ENCODE measurements at regions not wholly inside any gene's neighbourhood (a gene's known extent, or its start where the extent isn't known, plus 50 kb on each side); places are given as distances from the start of the nearest gene placed in this dataset.

- TF ChIP-seq, protein P1, sequence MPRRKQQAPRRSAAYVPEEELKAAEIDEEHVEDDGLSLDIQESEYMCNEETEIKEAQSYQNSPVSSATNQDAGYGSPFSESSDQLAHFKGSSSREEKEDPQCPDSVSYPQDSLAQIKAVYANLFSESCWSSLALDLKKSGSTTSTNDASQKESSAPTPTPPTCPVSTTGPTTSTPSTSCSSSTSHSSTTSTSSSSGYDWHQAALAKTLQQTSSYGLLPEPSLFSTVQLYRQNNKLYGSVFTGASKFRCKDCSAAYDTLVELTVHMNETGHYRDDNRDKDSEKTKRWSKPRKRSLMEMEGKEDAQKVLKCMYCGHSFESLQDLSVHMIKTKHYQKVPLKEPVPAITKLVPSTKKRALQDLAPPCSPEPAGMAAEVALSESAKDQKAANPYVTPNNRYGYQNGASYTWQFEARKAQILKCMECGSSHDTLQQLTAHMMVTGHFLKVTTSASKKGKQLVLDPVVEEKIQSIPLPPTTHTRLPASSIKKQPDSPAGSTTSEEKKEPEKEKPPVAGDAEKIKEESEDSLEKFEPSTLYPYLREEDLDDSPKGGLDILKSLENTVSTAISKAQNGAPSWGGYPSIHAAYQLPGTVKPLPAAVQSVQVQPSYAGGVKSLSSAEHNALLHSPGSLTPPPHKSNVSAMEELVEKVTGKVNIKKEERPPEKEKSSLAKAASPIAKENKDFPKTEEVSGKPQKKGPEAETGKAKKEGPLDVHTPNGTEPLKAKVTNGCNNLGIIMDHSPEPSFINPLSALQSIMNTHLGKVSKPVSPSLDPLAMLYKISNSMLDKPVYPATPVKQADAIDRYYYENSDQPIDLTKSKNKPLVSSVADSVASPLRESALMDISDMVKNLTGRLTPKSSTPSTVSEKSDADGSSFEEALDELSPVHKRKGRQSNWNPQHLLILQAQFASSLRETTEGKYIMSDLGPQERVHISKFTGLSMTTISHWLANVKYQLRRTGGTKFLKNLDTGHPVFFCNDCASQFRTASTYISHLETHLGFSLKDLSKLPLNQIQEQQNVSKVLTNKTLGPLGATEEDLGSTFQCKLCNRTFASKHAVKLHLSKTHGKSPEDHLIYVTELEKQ (CRISPR knock-in tag; IDR thresholded peaks at IDR 0.05): no peak
- TF ChIP-seq HDAC6 (IDR thresholded peaks at IDR 0.05; ENCODE audit: low read depth, low read length): no peak
- 0 out of 2 replicates have a peak, but pooled peaks have one; percentile 9 for TF ChIP-seq JUND (IDR thresholded peaks at IDR 0.05; ENCODE audit: borderline replicate concordance, low read depth, low read length)
- peak; percentile 18; the same call in 1 of the 3 replicates for TF ChIP-seq JUND (tag; IDR thresholded peaks at IDR 0.05; ENCODE audit: borderline replicate concordance, low read depth, low read length)
- no peak for TF ChIP-seq POLR2B (IDR thresholded peaks at IDR 0.05; ENCODE audit: low read depth, partially characterized antibody)
- TF ChIP-seq BHLHE40 (IDR thresholded peaks at IDR 0.05; ENCODE audit: low read length): peak; percentile 33; the same call in 1 of the 2 replicates
- TF ChIP-seq ARID1B (IDR thresholded peaks at IDR 0.05): no peak
- no peak for TF ChIP-seq ZBTB1 (CRISPR knock-in tag; IDR thresholded peaks at IDR 0.05; ENCODE audit: borderline replicate concordance, low read depth)
- no peak for TF ChIP-seq SRSF9 (IDR thresholded peaks at IDR 0.05; ENCODE audit: borderline replicate concordance, low read depth, low read length)
- TF ChIP-seq, protein P2, sequence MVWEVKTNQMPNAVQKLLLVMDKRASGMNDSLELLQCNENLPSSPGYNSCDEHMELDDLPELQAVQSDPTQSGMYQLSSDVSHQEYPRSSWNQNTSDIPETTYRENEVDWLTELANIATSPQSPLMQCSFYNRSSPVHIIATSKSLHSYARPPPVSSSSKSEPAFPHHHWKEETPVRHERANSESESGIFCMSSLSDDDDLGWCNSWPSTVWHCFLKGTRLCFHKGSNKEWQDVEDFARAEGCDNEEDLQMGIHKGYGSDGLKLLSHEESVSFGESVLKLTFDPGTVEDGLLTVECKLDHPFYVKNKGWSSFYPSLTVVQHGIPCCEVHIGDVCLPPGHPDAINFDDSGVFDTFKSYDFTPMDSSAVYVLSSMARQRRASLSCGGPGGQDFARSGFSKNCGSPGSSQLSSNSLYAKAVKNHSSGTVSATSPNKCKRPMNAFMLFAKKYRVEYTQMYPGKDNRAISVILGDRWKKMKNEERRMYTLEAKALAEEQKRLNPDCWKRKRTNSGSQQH (CRISPR knock-in tag; IDR thresholded peaks at IDR 0.05): no peak
- TF ChIP-seq NR2C2 (CRISPR knock-in tag; IDR thresholded peaks at IDR 0.05): 0 out of 2 replicates have a peak, but pooled peaks have one; percentile 36
- peak; percentile 37; the same call in 1 of the 2 replicates for TF ChIP-seq NR2C2 (tag; IDR thresholded peaks at IDR 0.05)
- no peak for TF ChIP-seq FOXK1 (CRISPR knock-in tag; IDR thresholded peaks at IDR 0.05; ENCODE audit: borderline replicate concordance)
- TF ChIP-seq POLR2A (conservative IDR thresholded peaks at IDR 0.05): no peak
- TF ChIP-seq PCBP1 (IDR thresholded peaks at IDR 0.05; ENCODE audit: low read depth, low read length, poor library complexity, severe bottlenecking): no peak
- TF ChIP-seq, protein P3, sequence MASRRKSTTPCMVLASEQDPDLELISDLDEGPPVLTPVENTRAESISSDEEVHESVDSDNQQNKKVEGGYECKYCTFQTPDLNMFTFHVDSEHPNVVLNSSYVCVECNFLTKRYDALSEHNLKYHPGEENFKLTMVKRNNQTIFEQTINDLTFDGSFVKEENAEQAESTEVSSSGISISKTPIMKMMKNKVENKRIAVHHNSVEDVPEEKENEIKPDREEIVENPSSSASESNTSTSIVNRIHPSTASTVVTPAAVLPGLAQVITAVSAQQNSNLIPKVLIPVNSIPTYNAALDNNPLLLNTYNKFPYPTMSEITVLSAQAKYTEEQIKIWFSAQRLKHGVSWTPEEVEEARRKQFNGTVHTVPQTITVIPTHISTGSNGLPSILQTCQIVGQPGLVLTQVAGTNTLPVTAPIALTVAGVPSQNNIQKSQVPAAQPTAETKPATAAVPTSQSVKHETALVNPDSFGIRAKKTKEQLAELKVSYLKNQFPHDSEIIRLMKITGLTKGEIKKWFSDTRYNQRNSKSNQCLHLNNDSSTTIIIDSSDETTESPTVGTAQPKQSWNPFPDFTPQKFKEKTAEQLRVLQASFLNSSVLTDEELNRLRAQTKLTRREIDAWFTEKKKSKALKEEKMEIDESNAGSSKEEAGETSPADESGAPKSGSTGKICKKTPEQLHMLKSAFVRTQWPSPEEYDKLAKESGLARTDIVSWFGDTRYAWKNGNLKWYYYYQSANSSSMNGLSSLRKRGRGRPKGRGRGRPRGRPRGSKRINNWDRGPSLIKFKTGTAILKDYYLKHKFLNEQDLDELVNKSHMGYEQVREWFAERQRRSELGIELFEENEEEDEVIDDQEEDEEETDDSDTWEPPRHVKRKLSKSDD (conservative IDR thresholded peaks at IDR 0.05; ENCODE audit: low read length): no peak
- no peak for TF ChIP-seq NCOA1 (IDR thresholded peaks at IDR 0.05; ENCODE audit: low read depth)
- TF ChIP-seq KHSRP (IDR thresholded peaks at IDR 0.05): no peak
- no peak for TF ChIP-seq ZBTB17 (CRISPR knock-in tag; IDR thresholded peaks at IDR 0.05)
- no peak for TF ChIP-seq ZNF3 (CRISPR knock-in tag; IDR thresholded peaks at IDR 0.05)
- TF ChIP-seq, protein P4, sequence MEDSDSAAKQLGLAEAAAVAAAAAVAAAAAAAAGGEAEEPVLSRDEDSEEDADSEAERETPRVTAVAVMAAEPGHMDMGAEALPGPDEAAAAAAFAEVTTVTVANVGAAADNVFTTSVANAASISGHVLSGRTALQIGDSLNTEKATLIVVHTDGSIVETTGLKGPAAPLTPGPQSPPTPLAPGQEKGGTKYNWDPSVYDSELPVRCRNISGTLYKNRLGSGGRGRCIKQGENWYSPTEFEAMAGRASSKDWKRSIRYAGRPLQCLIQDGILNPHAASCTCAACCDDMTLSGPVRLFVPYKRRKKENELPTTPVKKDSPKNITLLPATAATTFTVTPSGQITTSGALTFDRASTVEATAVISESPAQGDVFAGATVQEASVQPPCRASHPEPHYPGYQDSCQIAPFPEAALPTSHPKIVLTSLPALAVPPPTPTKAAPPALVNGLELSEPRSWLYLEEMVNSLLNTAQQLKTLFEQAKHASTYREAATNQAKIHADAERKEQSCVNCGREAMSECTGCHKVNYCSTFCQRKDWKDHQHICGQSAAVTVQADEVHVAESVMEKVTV (CRISPR knock-in tag; IDR thresholded peaks at IDR 0.05): peak; percentile 96
These were observed 71.7 kb upstream of the ETS2 start (continued) for GRCh38 chr21:38733972-38734546.
